GM12878 (cell line): ENCODE measurements at regions not wholly inside any gene's neighbourhood (a gene's known extent, or its start where the extent isn't known, plus 50 kb on each side); places are given as distances from the start of the nearest gene placed in this dataset.

Experiments
- ASH2L ChIP-seq: fragments of 300-600, 200-600 bp; sonication (generic); IDR thresholded peaks from 2 replicates; pipeline ENCODE4 v1.6.1; 2017; ENCODE audit warnings: low read depth, mild to moderate bottlenecking, borderline replicate concordance
- BHLHE40 ChIP-seq, 2 experiments: fragments of 450-650 bp in 1 of 2; IDR thresholded peaks; 2 replicates each; pipeline ENCODE4 v1.6.1; 2011 to 2017; ENCODE audit warnings: low read depth in 2 of 2, borderline replicate concordance in 1 of 2, improper control_type of control experiment in 1 of 2, low read length in 1 of 2, mild to moderate bottlenecking in 1 of 2
- CHD1 ChIP-seq: IDR thresholded peaks from 2 replicates; pipeline ENCODE4 v1.6.1; 2012; ENCODE audit warnings: low read depth, low read length, improper control_type of control experiment
- E2F4 ChIP-seq: IDR thresholded peaks from 2 replicates; pipeline ENCODE4 v1.6.1; 2012; ENCODE audit warnings: low read depth, low read length, improper control_type of control experiment
- HDAC6 ChIP-seq: fragments of 200-600 bp; sonication (generic); IDR thresholded peaks from one replicate; pipeline ENCODE4 v1.8.0; 2017; ENCODE audit warnings: antibody characterized with exemption; ENCODE audit not compliant: unreplicated experiment
- NBN ChIP-seq: fragments of 450-650 bp; IDR thresholded peaks from 2 replicates; pipeline ENCODE4 v1.6.1; 2016
- POLR2A ChIP-seq: IDR thresholded peaks from 2 replicates; pipeline ENCODE4 v1.6.1; 2011; ENCODE audit warnings: low read depth, mild to moderate bottlenecking, low read length
- RELA ChIP-seq: fragments of 450-650 bp; IDR thresholded peaks from 2 replicates; pipeline ENCODE4 v1.8.0; 2014; ENCODE audit warnings: borderline replicate concordance; ENCODE audit not compliant: partially characterized antibody
- TARDBP ChIP-seq: IDR thresholded peaks from 2 replicates; pipeline ENCODE4 v1.6.1; 2016; ENCODE audit warnings: borderline replicate concordance

- TF ChIP-seq POLR2A (no peak), NBN (no peak), E2F4 (no peak), BHLHE40 (IDR thresholded peaks at IDR 0.05; ENCODE audit: borderline replicate concordance in 1 of 2, low read depth in 2 of 2, low read length in 1 of 2) (no peak), TARDBP (no peak), CHD1 (no peak), RELA (no peak), ASH2L (no peak), HDAC6 (no peak)
These were observed 107.3 kb upstream of the ELAVL2 start for GRCh38 chr9:23933348-23933747.
